ENCODE measurements at regions not wholly inside any gene's neighbourhood (a gene's known extent, or its start where the extent isn't known, plus 50 kb on each side); places are given as distances from the start of the nearest gene placed in this dataset.

- no peaks in the 10 kb centered on the region for H3K4me1 ChIP-seq
Observed at GRCh38 chr13:55230570-55230908, 1910.2 kb upstream of the PRR20A start.

GRCh38 chr13:55234311-55234710 lies 1906.4 kb upstream of the PRR20A start:
- no peaks in the 10 kb centered on the region for H3K9me3 ChIP-seq

More at GRCh38 chr13:55230570-55230908, 1910.2 kb upstream of the PRR20A start:
- Histone ChIP-seq H3K4me3 (no peak overlapping the region), H3K9me3 (no peaks in the 10 kb centered on the region), H3K27ac (no peak overlapping the region), H3K27me3 (no peaks in the 10 kb centered on the region), H3K36me3 (no peaks in the 10 kb centered on the region)
- DNase-seq (ENCODE audit: low spot score in 2 of 2): no peak
- TF ChIP-seq POLR2A (IDR thresholded peaks at IDR 0.05) (no peak), CTCF (IDR thresholded peaks at IDR 0.05) (no peak), EP300 (IDR thresholded peaks at IDR 0.05) (no peak)
- WGBS, 2 donors: 65 to 80% methylated on average over 3 of the region's 3 CpGs

GRCh38 chr13:55245005-55245644 lies 1895.6 kb upstream of the PRR20A start:
- DNase-seq (ENCODE audit: low spot score in 2 of 2): no peak
- Histone ChIP-seq H3K36me3 (no peaks in the 10 kb centered on the region), H3K4me1 (no peaks in the 10 kb centered on the region), H3K27me3 (no peaks in the 10 kb centered on the region), H3K9me3 (peaks cover 0 to 6% (median 0%) of the 10 kb centered on the region in 4 donors), H3K4me3 (no peak overlapping the region), H3K27ac (no peak overlapping the region)
- WGBS, 2 donors: 67 to 71% methylated on average over 4 of the region's 4 CpGs
- no peak for TF ChIP-seq POLR2A (IDR thresholded peaks at IDR 0.05)
- no peak for TF ChIP-seq CTCF (IDR thresholded peaks at IDR 0.05)
- TF ChIP-seq EP300 (IDR thresholded peaks at IDR 0.05): no peak

More at GRCh38 chr13:55234311-55234710, 1906.4 kb upstream of the PRR20A start:
- TF ChIP-seq POLR2A (IDR thresholded peaks at IDR 0.05) (no peak), EP300 (IDR thresholded peaks at IDR 0.05) (no peak), CTCF (IDR thresholded peaks at IDR 0.05) (no peak)
- DNase-seq (ENCODE audit: low spot score in 2 of 2): no peak
- H3K4me3 ChIP-seq: no peak overlapping the region
- H3K27me3 ChIP-seq: no peaks in the 10 kb centered on the region
- H3K27ac ChIP-seq: no peak overlapping the region
- H3K36me3 ChIP-seq: no peaks in the 10 kb centered on the region
- H3K4me1 ChIP-seq: no peaks in the 10 kb centered on the region
- 82 to 83% methylated on average over 5 of the region's 5 CpGs for WGBS, 2 donors

GRCh38 chr13:55255236-55255635 lies 1885.5 kb upstream of the PRR20A start:
- 68 to 79% methylated on average over 6 of the region's 6 CpGs for WGBS, 2 donors
- Histone ChIP-seq H3K36me3 (no peaks in the 10 kb centered on the region), H3K9me3 (no peaks in the 10 kb centered on the region), H3K27ac (no peak overlapping the region), H3K27me3 (no peaks in the 10 kb centered on the region), H3K4me3 (no peak overlapping the region), H3K4me1 (no peaks in the 10 kb centered on the region)
- TF ChIP-seq POLR2A (IDR thresholded peaks at IDR 0.05) (no peak), CTCF (IDR thresholded peaks at IDR 0.05) (no peak), EP300 (IDR thresholded peaks at IDR 0.05) (no peak)
- no peak for DNase-seq (ENCODE audit: low spot score in 2 of 2)

GRCh38 chr13:55263045-55263444 lies 1877.7 kb upstream of the PRR20A start:
- WGBS, 2 donors: 14 to 22% methylated on average over 1 of the region's 1 CpG
- TF ChIP-seq CTCF (IDR thresholded peaks at IDR 0.05) (no peak), POLR2A (IDR thresholded peaks at IDR 0.05) (no peak), EP300 (IDR thresholded peaks at IDR 0.05) (no peak)
- Histone ChIP-seq H3K27me3 (no peaks in the 10 kb centered on the region), H3K4me3 (no peak overlapping the region), H3K4me1 (no peaks in the 10 kb centered on the region), H3K27ac (no peak overlapping the region), H3K36me3 (no peaks in the 10 kb centered on the region), H3K9me3 (no peaks in the 10 kb centered on the region)
- DNase-seq (ENCODE audit: low spot score in 2 of 2): no peak

Data from tibial nerve (tissue), 4 donors.